NCI-H1417 treated with DMSO at 0.1 percent for 48 hours (cell line): ENCODE measurements at regions not wholly inside any gene's neighbourhood (a gene's known extent, or its start where the extent isn't known, plus 50 kb on each side); places are given as distances from the start of the nearest gene placed in this dataset.
"Not testable (repeated sequence)": the region's sequence is repeated elsewhere in the genome, so short reads cannot be mapped to it uniquely, and the experiment has no call there.

ENCODE experiments used
- DNase-seq: peaks from one replicate; lab custom pipeline; 2025; lab: John Stamatoyannopoulos, UW

DNA sequence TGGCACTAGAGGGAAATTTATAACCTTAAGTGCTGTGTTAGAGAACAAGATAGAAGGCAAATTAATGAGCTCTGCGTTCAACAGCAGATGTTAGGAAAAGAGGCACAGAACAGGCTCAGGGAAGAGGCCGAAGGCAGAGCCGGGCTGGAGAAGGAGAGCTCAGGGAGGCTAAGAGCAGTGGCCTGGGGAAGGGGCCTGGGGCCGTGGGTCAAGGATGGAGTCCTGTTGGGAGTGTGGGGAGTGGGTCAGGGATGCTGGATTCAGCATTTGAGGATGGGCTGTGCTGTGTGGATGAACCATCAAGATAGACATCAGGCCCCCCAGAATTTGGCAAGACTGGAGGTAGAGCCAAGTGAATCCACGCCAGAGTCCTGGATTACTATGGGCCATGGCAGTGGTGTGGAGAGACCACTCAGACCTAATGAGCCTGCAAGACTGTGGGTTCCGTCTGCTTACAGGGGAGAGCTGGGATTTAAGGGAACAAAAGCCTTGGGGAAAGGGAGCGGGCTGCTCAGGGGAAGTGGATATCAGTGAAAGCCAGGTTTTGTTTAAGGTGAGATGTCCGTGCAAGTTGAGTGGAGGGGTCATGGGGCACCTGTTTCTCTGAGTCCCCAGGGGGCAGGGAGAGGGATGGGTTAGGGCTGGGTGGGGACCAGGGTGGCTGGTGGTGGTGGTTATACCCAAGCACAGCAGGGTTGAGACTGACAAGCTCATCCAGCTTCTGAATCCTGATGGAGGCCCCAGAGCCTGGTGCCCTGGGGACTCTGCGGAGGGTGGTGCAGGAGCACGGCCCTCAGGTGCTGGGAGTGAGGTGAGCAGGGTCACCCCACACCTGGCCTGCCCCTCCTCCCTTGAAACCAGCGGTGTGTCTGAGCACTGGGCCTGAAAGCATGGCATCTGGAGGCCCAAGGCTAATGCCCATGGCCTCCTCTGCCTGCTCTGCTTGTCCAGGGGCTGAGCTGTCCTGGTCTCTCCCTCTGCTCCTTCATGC is 101.7 kb downstream of the BMS1 start:
- no peak for DNase-seq

DNA sequence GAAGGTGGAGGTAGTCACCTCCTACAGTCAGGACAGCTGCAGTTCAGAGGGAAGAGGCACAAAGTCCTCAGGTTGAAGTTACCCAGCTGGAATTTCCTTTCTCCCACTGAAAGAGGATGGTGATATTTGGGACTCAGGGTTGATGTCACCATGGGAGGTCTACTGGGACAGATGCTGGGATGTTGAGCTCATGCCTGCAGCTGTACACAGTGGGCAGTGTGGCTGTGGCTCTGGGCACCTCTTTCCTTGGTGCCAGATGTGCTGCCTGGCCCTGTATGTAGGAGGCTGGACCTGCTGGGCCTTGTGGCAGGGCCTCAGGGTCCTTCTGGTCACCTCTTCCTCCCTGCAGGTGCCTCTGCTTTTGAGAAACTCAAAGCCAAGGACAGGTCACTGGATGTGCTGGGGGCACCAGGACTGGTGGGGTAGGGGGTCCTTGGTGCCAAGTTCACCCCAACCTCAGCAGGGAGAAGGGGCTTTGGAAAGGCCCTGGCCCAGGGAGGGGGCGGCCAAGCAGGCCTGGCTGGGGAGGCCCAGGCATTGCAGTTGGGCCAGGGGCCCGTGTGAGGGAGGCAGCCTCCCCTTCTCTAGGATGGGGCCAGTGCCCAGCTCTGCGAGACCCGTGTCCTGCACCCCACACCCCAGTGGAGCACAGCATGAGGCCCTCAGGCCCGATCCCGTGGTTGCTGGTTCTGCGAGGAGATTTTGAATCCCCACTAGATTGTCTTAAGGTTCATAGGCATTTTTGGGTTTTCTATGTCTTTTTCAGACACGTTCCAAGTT is 103.1 kb downstream of the BMS1 start:
- no peak for DNase-seq

DNA sequence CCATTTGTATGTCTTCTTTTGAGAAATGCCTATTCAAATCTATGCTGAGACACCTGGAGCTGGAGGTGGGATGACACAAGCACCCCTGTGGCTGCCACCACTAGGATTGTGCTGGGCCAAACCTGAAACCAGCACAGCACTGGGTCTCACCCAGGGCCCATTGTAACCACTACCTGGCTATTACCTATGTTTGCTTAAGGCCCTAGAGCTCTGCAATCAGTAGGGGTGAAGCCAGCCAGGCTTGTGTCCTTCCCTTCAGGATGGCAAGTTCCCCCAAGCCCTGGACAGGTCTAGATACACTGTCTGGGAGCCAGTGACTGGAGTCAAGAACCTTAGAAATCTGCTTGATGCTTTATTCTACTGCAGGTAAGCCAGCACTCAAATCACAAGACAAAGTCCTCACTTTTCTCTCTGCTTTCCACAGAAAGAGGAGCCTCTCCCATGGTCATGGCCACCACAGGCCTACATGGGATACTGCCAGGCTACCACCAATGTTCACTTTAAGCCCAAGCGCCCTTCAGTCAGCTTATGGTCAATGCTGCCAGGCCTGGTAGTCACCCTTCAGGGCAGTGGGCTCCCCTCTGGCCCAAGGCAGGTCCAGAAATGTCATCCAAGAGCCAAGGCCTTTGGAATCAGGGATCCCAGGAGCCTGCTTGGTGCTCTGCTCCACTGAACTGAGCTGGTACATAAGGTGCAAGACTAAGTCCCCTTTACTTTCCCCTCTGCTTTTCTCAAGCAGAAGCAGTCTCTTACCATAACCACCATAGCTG is 105.3 kb downstream of the BMS1 start:
- DNase-seq: no peak

DNA sequence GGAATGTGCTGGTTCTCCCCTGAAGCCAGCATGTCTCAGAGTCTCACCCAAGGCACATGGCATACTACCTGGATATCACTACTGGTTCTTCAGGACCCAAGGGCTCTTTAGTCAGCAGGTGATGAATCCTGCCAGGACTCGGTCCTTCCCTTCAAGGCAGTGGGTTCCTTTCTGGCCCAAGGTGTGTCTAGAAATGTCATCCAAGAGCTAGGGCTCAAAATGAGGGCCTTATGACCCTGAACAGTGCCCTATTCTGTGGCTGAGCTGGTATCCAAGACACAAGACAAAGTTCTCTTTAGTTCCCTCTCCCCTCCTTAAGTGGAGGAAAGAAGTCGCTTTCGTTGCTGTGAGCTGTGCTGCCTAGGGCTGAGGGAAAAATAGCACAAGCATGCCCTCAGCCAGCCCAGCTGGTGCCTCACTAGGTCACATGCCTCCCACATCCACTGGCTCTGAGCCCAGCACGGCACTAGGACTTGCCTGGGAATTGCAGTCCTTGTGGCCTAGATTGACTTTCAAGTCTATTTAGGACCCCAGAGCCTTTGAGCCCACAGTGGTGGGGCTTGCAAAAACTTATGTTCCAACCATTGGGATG is 106.0 kb downstream of the BMS1 start:
- DNase-seq: no peak

DNA sequence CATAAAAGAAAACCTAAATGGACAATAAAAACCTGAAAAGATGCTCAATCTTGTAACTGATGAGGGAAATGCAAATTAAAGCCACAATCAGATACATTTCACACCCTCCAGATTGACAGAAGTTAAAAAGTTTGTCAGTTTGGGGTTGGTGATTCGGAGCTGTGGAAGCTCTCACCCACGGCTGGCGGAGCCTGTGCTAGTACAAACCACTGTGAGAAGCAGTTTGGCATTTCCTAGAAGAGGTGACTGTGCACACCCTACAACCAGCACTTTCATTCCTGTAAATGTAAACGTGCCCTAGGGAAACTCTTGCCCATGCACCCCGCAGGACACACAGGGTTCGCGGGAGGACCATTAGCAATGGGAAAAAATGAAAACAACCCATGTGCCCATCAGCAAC is 114.1 kb downstream of the BMS1 start:
- no peak for DNase-seq

DNA sequence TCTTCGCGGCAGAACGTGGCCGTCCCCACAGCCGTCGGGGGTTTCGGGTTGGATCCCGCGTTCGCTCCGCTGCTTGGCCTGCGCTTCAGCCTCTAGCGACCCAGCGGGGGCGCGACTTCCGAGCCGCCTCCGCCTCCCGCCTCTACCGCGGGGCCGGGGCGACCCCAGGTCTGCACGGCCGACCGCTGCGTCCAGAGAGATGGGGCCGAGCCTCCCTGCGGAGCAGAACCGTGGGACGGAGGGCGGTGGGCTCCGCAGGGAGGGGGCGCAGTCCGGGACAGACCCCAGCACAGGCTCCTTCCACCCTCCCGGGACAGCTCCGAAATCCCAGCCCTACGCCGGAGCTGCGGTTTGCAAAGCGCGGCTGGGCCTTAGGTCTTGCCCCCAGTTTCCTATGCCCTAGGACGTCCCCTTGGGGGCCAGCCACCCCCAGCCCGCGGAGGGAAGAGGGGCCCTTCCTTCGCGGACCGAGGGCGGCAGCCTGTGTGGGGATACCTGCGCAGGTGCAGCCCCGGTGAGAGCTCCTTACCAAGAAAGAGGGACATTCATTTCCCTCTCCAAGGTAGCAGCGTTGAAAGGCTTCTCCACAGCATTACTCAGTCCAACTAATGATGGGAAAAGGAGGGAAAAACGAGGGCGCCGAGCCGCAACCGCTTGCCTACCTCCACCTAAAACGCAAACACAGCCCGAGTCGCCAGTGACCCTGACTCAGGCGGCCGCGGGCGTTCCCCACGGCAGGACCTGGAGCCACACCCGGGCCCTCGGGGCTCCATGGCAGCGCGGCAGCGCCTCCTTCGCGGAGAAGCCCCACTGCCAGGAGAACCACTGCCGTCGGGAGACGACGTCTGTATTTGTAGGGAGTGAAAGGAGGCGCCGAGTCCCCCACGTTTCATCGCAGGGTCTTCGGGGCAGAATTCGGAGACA is 115.7 kb downstream of the BMS1 start:
- DNase-seq: no peak

DNA sequence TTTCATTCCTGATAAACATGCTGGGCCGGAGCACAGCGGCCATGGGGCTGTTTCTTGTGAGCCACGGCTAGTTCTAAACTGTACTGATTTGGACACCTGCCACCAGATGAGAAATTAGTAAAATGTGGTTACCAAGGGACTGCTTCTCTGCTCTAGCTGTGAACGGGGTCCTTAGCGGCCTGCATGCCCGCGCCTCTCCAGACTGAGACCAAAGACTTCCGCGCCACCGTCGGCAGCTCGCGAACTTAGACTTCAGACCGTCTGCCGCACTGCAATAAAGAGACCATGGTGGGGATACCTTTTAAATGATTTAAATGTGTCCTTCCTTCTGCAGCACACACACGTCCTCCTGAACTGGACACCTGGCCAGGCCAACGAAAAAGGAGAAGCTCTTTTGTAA is 116.4 kb downstream of the BMS1 start:
- DNase-seq: no peak

DNA sequence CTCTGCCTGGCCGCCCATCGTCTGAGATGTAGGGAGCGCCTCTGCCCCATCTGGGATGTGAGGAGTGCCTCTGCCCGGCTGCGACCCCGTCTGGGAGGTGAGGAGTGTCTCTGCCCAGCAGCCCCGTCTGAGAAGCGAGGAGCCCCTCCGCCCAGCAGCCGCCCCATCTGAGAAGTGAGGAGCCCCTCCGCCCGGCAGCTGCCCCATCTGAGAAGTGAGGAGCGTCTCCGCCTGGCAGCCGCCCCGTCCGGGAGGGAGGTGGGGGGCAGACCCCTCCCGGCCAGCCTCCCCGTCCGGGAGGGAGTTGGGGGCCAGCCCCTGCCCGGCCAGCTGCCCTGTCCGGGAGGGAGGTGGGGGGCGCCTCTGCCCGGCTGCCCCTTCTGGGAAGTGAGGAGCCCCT is 117.8 kb downstream of the BMS1 start:
- not testable (repeated sequence) for DNase-seq

DNA sequence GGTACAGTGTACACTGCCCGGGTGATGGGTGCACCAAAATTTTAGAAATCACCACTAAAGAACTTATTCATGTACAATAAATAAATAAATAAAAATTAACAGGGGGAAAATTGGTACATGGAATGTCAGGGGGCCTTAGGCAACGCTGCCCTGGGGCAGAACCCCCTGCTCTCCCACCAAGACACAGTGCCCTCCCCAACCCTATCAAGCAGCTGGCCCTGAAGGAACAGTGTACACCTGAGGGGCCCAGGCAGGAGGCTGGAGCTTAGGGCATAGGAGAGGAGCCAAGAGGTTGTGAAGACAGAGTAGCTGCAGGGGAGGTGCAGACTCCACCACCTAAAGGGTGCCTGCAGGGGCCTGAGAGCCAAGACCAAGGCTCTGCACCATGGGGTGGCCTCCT is 128.8 kb downstream of the BMS1 start:
- DNase-seq: no peak

DNA sequence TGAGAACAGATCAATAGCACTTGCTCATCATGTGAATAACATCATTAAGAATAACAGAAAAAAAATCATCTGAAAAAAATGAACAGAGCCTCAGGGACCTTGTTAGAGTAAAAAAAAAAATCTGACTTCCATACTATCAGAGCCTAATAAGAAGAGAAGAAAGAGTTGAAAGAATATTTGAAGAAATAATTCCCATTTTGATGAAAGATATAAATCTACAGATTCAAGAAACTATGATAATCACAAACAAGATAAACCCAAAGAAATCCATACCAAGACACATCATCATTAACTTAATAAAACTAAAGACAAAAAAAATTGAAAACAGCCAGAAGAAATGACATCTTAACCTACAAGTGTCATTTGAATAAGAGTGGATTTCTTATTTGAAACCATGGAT is 134.4 kb downstream of the BMS1 start:
- DNase-seq: no peak

DNA sequence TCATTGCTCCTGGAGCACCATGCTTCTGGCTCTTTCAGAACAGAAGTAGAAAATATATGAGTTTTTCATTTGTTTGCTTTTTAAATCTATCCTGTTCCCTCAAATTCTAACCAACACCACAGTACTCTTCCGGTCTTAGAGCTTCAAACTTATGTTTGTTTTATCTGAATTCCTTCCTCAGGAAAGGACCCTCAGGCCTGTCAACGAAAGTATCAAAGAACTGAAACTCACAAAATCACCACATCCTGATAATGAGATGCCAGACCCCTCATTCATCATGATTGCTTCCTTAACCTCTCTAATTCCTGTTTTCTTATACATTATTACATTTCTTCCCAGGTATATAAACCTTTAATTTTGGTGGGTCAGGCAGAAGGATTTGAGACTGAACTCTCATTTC is 135.2 kb downstream of the BMS1 start:
- DNase-seq: no peak

DNA sequence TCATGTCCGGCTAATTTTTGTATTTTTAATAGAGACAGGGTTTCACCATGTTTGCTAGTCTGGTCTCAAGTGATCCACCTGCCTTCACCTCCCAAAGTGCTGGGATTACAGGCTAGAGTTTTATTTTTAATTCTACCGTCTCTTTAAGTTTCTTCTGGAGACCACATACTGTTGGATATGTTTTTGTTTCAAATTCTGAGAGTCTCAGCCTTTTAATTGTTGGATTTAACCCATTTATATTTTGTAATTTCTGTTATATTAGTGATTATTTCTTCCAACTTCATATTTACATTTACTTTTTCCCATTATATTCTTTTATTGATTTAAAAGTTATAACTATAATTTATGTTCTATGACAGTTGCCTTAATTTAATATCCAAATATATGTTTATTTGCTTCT is 139.4 kb downstream of the BMS1 start:
- no peak for DNase-seq

DNA sequence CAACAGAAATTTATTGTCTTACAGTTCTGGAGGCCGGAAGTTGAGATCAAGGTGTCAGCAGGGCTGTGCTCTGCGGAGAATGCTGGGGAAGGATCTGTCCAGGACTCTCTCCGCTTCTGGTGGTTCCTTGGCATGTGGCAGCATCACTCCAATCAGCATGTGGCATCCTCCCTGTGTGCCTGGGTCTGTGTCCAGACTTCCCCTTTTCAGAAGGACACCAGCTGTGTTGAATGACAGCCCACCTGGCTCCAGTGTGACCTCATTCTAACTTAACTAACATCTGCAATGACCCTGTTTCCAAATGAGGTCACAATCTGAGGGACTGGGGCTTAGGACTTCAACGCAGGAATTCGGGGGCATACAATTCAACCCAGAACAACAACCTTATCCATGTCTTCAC is 141.9 kb downstream of the BMS1 start:
- no peak for DNase-seq

DNA sequence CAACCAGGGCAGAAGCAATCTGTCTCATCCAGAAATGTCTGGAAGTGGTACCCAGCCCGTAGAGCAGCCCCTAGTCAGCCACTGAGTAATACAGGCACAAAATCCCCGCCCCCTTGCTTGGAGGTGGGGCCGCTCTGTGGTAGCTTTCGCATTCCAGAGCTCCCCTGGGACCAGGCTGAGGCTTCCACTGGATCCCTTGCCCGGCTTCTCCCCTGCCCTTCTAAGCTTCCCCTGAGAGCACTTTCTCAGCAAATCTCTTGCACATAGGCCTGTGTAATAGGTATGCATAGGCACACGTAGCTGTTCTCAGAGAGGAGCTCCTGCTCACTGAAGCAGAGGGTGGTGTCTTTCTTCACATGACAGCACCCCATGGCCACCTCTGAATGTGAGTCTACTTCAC is 144.2 kb downstream of the BMS1 start:
- no peak for DNase-seq

DNA sequence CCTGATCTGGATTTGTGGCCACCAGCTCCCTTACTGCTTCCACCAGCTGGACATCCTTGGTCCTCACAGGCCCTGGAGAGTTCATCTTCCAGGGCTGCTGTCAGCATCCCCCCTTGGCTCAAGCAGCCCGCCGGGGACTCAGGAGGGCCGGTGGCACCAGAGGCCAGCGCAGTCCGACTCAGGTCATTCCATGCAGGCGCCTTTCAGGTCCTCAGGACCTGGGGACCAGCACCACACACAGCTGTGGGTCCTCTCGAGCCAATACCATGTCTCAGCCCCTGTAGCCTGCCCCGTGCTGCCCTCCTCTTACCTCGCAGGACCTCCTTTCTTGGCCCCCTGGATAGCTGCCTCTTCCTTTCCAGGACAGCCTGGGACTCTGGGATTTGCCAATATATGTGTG is 145.5 kb downstream of the BMS1 start:
- no peak for DNase-seq

DNA sequence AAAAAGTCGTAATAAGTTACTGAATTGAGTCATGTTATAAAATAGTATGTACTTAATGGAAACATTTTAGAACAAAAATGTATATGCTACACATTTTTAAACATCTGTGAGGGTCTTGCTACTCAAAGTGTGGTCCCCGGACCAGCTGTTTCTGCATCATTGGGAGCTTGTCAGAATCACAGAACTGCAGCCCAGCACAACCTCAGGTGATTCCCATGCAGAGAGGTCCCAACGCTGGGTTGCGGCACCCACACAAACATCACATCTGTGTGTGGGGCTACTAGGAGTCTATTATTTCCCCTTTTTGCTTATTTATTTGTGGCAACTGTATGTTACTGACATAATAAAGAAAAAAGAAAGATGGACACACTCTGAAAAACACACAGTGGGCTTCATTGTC is 146.6 kb downstream of the BMS1 start:
- DNase-seq: no peak

DNA sequence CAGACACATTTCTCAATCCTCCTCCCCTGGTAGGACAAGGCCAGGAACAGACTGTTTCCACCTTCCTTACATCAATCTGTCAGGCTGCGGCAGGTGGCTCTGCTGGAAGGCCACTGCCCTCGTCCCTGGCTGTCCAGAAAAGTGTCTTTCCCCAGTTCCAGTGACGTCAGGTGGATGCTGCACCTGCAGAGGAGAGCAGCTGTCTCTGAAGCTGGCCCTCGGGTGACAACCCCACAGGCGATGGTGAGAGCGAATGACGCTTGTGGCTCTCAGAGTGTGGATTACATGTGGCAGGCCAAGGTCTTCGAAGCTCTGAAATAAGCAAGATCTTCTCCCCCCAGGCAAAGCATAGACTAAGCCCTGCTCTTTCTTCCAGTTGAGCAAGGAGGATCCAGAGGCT is 146.9 kb upstream of the RET start:
- DNase-seq: no peak

DNA sequence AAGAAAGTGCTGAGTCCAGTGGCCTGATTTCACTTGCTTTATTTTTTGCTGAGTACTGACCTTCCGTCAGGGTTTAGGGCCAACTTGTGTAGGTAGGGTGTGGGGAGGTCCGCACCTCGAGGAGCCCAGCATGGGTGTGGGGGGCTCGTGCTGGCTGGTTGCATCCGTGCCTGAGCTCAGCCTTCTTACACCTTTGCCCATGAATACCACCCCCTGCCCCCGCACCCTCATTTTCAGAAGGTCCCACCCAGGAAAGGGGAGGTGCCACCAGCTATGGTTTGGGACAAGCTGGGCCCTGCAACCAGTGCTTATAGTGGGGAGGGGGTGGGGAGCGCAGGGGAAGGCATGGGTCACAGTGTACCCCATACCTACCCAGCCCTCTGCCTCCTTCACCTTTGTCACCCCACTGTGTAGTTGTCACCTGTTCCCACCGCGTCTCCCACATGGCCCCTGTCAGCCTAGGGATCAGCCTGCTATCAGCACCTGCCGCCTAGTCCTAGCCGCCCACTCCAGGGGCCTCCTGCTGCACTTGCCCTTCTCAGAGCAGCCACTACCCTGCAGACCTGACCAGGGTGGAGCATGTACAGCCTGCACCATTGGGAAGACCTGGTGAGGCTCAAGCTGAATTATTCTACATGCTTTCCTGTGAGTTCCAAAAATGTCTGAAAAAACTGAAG is 146.2 kb upstream of the RET start:
- no peak for DNase-seq

DNA sequence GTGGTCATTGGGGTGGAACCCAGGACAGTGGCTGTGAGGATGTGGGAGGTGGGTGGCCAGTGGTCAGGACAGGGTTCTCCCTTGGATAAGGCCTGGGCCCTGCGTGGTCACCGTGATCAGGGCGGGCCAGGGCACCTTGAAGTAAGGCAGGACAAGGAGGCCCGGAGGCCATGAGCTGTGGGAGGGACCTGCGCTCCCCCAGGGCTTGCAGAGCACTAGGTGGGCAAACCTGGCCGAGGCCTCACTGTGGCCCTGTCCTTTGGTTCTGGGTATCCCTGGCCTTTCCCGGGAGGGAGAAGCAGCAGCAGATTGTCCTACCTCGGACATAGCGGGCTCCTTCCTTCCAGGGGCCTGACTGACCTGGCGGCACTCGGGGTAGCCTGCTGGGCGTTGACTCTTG is 144.8 kb upstream of the RET start:
- no peak for DNase-seq

DNA sequence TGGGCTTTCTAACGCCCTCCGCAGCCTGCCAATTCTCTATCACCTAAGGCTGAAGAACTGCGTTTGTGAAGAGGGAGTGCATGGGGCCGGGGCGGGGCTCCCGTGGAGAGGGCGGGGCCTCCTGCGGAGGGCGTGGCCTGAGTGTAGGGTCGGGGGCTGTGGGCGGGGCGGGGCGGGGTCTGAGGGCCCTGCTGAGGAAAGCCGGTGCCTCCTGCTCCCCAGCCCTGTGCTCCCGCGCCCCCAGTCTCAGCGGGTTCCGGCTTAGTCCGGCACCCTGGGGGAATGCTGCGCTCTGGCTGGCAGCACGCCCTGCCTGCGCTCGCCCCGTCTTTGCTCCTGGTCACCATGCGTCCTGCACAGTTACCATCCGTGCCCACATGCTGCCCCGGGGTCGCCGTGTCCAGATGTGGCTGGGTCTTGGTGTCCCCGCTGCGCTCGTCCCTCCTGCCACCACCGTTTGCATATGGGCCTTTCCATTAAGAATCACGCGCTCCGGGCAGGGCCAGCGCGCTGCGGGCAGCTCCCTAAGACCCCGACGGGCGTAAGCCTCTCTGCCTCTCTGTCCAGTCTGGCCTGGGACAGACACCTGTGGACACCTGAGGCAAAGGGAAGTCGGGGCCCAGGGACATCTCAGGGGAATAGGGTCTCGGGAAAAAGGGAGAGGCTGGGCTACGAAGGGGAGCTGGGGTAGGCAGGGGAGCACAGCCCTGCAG is 144.0 kb upstream of the RET start:
- DNase-seq: no peak
